ENCODE measurements at regions not wholly inside any gene's neighbourhood (a gene's known extent, or its start where the extent isn't known, plus 50 kb on each side); places are given as distances from the start of the nearest gene placed in this dataset.

DNA sequence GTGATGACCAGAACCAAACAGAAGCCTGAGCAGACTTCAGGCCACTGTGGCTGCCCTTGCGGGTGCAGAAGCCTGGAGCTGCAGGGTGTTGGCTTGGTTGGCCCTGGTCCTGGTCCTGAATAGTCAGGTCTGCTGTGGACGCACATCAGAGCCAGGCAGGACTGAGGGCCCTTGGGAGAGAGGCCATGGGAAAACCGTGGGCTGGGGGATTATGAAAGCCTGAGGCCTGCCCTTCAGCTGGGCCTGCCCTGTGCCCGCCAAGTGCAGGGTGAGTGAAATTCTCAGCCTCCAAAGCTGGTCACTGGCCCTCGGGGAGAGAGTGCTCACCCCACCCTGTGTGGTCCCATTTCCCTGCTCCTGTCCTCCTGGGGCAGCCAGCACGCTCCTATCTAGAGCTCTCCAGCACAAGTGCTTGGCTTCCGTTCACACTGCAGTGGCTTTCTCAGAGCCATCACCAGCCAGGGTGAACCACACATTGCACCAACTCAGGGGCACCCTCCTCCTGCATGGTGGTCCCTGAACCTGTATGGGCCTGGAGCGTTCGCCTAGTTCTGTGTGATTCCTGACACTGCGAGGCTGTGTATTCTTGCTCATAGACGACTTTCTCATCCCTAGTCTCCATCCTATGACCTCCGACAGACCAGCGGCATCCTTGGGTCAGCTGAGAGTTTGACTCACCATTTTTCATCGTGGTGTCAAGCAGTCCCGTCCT lies 146.1 kb downstream of the TTLL2 start:
- Histone ChIP-seq H3K9me3 (no peaks in the 10 kb centered on the region), H3K27ac (no peak overlapping the region), H3K4me1 (no peaks in the 10 kb centered on the region), H3K4me3 (no peak overlapping the region), H3K36me3 (no peaks in the 10 kb centered on the region), H3K27me3 (no peaks in the 10 kb centered on the region)
- ATAC-seq (peak in 1 of 4 donors; percentile 7), DNase-seq (no peak)
- TF ChIP-seq CTCF (IDR thresholded peaks at IDR 0.05), result no peak
- no peak for TF ChIP-seq POLR2A (IDR thresholded peaks at IDR 0.05)
- intact Hi-C loops (cut with DNase I), result no loop called here
- WGBS (ENCODE audit: insufficient coverage, low coverage, low lambda C conversion rate, missing lambda C conversion rate), result 77% methylated on average over 6 of the region's 15 CpGs

DNA sequence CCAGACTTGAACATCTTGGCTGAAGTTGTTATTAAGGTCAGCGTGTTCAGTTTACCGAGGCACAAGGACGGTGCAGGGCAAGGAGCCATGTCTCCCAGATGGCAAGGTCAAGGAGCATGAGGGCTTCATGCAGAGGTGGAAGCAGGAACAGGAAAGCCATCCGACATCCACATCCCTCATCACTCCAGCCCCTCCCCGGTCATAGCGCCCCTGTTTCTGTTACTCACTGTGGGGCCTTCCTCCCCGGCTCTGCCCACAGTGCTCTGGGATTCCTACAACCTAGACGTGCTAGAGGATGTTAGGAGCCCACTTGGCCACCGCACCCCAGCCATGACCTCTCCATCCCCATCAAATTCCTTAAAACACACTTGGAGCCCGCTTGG lies 146.7 kb downstream of the TTLL2 start:
- 92% methylated on average over 7 of the region's 10 CpGs for WGBS (ENCODE audit: insufficient coverage, low coverage, low lambda C conversion rate, missing lambda C conversion rate)
- ATAC-seq, result no peak
- TF ChIP-seq CTCF (IDR thresholded peaks at IDR 0.05), result no peak
- TF ChIP-seq POLR2A (IDR thresholded peaks at IDR 0.05), result no peak

GRCh38 chr6:167472148-167472547 lies 147.3 kb downstream of the TTLL2 start:
- H3K9me3 ChIP-seq, result no peaks in the 10 kb centered on the region
- no peaks in the 10 kb centered on the region for H3K4me1 ChIP-seq
- WGBS (ENCODE audit: insufficient coverage, low coverage, low lambda C conversion rate, missing lambda C conversion rate), result 80% methylated on average over 2 of the region's 4 CpGs
- H3K27me3 ChIP-seq, result no peaks in the 10 kb centered on the region
- no peaks in the 10 kb centered on the region for H3K36me3 ChIP-seq
- ATAC-seq, result no peak
- H3K4me3 ChIP-seq, result no peak overlapping the region
- intact Hi-C loops (cut with DNase I), result no loop called here
- no peak overlapping the region for H3K27ac ChIP-seq
- no peak for TF ChIP-seq POLR2A (IDR thresholded peaks at IDR 0.05)
- no peak for TF ChIP-seq CTCF (IDR thresholded peaks at IDR 0.05)
- DNase-seq, result no peak

More for the DNA sequence above, 146.7 kb downstream of the TTLL2 start:
- Histone ChIP-seq H3K36me3 (no peaks in the 10 kb centered on the region), H3K4me1 (no peaks in the 10 kb centered on the region), H3K4me3 (no peak overlapping the region), H3K27ac (no peak overlapping the region), H3K9me3 (no peaks in the 10 kb centered on the region), H3K27me3 (no peaks in the 10 kb centered on the region)
- intact Hi-C loops (cut with DNase I), result no loop called here
- DNase-seq, result no peak

- Histone ChIP-seq H3K36me3 (no peaks in the 10 kb centered on the region), H3K27ac (no peak overlapping the region), H3K4me3 (no peak overlapping the region), H3K27me3 (no peaks in the 10 kb centered on the region), H3K9me3 (no peaks in the 10 kb centered on the region), H3K4me1 (no peaks in the 10 kb centered on the region)
- peak in 2 of 4 donors; percentile 27 to 53 for ATAC-seq
- intact Hi-C loops (cut with DNase I), result no loop called here
- no peak for TF ChIP-seq POLR2A (IDR thresholded peaks at IDR 0.05)
- no peak for TF ChIP-seq CTCF (IDR thresholded peaks at IDR 0.05)
- 67% methylated on average over 1 of the region's 1 CpG for WGBS (ENCODE audit: insufficient coverage, low coverage, low lambda C conversion rate, missing lambda C conversion rate)
- no peak for DNase-seq
Observed at GRCh38 chr6:167472880-167473279, 148.0 kb downstream of the TTLL2 start.

Measured in right lobe of liver (tissue), 6 donors.